HCT116 (cell line): ENCODE measurements at regions not wholly inside any gene's neighbourhood (a gene's known extent, or its start where the extent isn't known, plus 50 kb on each side); places are given as distances from the start of the nearest gene placed in this dataset.
A peak's percentile ranks its signal among the peaks of the same experiment; 100 is the strongest.

Experiments
- ATAC-seq: fragments of 200-7000 bp; cut with Tn5 transposase; 2 replicates; pipeline ENCODE4 v1.9.1; 2020; ENCODE audit warnings: mild to moderate bottlenecking, moderate library complexity
- BruUV-seq: library from RNA; stranded (reverse); fragments of 400-500 nt; replicated peaks from 2 replicates; lab custom pipeline; 2021; lab: Mats Ljungman, UMichigan
- CTCF ChIA-PET: fragments of 300-600 bp; sonication (Branson Sonifier 250); formaldehyde crosslinking; loops from one replicate; lab custom pipeline; 2021; ENCODE audit warnings: antibody characterized with exemption; lab: Charles Lee
- POLR2A ChIA-PET: fragments of 300-600, 350-600 bp; sonication (Branson Sonifier 250); formaldehyde crosslinking; loops from one replicate; lab custom pipeline; 2021; ENCODE audit warnings: antibody characterized with exemption; lab: Charles Lee
- RAD21 ChIA-PET, 2 experiments: fragments of 300-600 bp; sonication (Branson Sonifier 250); formaldehyde crosslinking; loops; one replicate each; lab custom pipeline; 2023; ENCODE audit warnings: low total read pairs in 2 of 2; ENCODE audit not compliant: uncharacterized antibody in 2 of 2, unreplicated experiment in 2 of 2, low non-redundant PET in 1 of 2; lab: Charles Lee
- DNase-seq: peaks from one replicate; pipeline ENCODE4 v3.0.0-alpha.2; 2010; ENCODE audit warnings: low read depth, low spot score
- H2AFZ ChIP-seq: fragments of 200-600 bp; shearing (Covaris generic), sonication (generic); 2 replicates; pipeline ENCODE4 v1.6.1; 2017; ENCODE audit warnings: low read depth, mixed run types, mixed read lengths, antibody characterized with exemption, low read length; ENCODE audit not compliant: poor library complexity, severe bottlenecking
- H3K27ac ChIP-seq: 2 replicates; pipeline ENCODE4 v1.5.1; 2012; ENCODE audit warnings: low read depth, low read length
- H3K27me3 ChIP-seq: fragments of 200-600 bp; sonication (generic); 2 replicates; pipeline ENCODE4 v1.6.1; 2016; ENCODE audit warnings: mixed run types, low read length, mixed read lengths; ENCODE audit not compliant: insufficient read depth
- H3K36me3 ChIP-seq, 2 experiments: fragments of 200-500 bp in 1 of 2; fragments of 200-600 bp in 1 of 2; sonication (Bioruptor generic) in 1 of 2; sonication (generic) in 1 of 2; 2 replicates each; pipeline versions ENCODE4 v1.5.1 to v1.6.1; 2014 to 2016; ENCODE audit warnings: low read length in 2 of 2, inconsistent platforms in 1 of 2, mixed read lengths in 1 of 2, mixed run types in 1 of 2; ENCODE audit not compliant: insufficient read depth in 2 of 2, control insufficient read depth in 1 of 2
- H3K4me1 ChIP-seq, 2 experiments: fragments of 200-600 bp in 1 of 2; sonication (generic) in 1 of 2; 2 replicates each; pipeline versions ENCODE4 v1.5.1 to v1.6.1; 2012 to 2017; ENCODE audit warnings: low read length in 2 of 2, inconsistent platforms in 1 of 2, mild to moderate bottlenecking in 1 of 2, mixed read lengths in 1 of 2, mixed run types in 1 of 2, moderate library complexity in 1 of 2; ENCODE audit not compliant: insufficient read depth in 2 of 2, control insufficient read depth in 1 of 2
- H3K4me2 ChIP-seq: fragments of 200-600 bp; sonication (generic); 2 replicates; pipeline ENCODE4 v1.6.1; 2017; ENCODE audit warnings: mixed run types, low read length, mixed read lengths
- H3K4me3 ChIP-seq, 2 experiments: fragments of 200-600 bp in 1 of 2; sonication (generic) in 1 of 2; replicated peaks in 1 of 2; 2 replicates each; pipeline ENCODE4 v1.5.1; 2011 to 2016; ENCODE audit warnings: low read length in 2 of 2, control low read depth in 1 of 2, low read depth in 1 of 2, mild to moderate bottlenecking in 1 of 2, mixed read lengths in 1 of 2, mixed run types in 1 of 2
- H3K79me2 ChIP-seq: fragments of 200-600 bp; sonication (generic); 2 replicates; pipeline ENCODE4 v1.6.1; 2017; ENCODE audit warnings: mild to moderate bottlenecking, mixed run types, low read length, moderate library complexity, mixed read lengths; ENCODE audit not compliant: insufficient read depth
- H3K9ac ChIP-seq: fragments of 200-600 bp; sonication (generic); 2 replicates; pipeline ENCODE4 v1.6.1; 2016; ENCODE audit warnings: low read length, mixed read lengths
- H3K9me2 ChIP-seq: fragments of 200-600 bp; sonication (generic), shearing (Covaris generic); 2 replicates; pipeline ENCODE4 v1.6.1; 2017; ENCODE audit warnings: mixed run types, mild to moderate bottlenecking, moderate library complexity; ENCODE audit not compliant: insufficient read depth
- H3K9me3 ChIP-seq, 2 experiments: fragments of 200-500 bp in 1 of 2; fragments of 200-600 bp in 1 of 2; sonication (Bioruptor generic) in 1 of 2; sonication (generic) in 1 of 2; 2 replicates each; pipeline ENCODE4 v1.6.1; 2014 to 2017; ENCODE audit warnings: low read length in 2 of 2, mixed read lengths in 2 of 2, inconsistent platforms in 1 of 2, low read depth in 1 of 2, mild to moderate bottlenecking in 1 of 2, mixed run types in 1 of 2, moderate library complexity in 1 of 2; ENCODE audit not compliant: control insufficient read depth in 1 of 2, insufficient read depth in 1 of 2
- H4K20me1 ChIP-seq: fragments of 200-600 bp; sonication (generic), shearing (Covaris generic); 2 replicates; pipeline ENCODE4 v1.6.1; 2017; ENCODE audit warnings: mixed run types, mild to moderate bottlenecking, moderate library complexity; ENCODE audit not compliant: insufficient read depth
- CBX3 ChIP-seq: IDR thresholded peaks from 2 replicates; pipeline ENCODE4 v1.6.1; 2012; ENCODE audit warnings: low read depth
- CEBPB ChIP-seq: IDR thresholded peaks from 2 replicates; pipeline ENCODE4 v1.6.1; 2012; ENCODE audit warnings: low read depth
- CTCF ChIP-seq, 3 experiments: fragments of 200-600 bp in 1 of 3; sonication (generic) in 1 of 3; IDR thresholded peaks in 2 of 3; conservative IDR thresholded peaks in 1 of 3; 2 replicates each; pipeline ENCODE4 v1.5.1; 2012 to 2017; ENCODE audit warnings: low read depth in 2 of 3, low read length in 2 of 3, antibody characterized with exemption in 1 of 3, borderline replicate concordance in 1 of 3, control low read depth in 1 of 3, mild to moderate bottlenecking in 1 of 3, mixed read lengths in 1 of 3, mixed run types in 1 of 3, moderate library complexity in 1 of 3; ENCODE audit not compliant: insufficient read depth in 1 of 3
- EGR1 ChIP-seq: IDR thresholded peaks from 2 replicates; pipeline ENCODE4 v1.6.1; 2012; ENCODE audit warnings: low read depth
- ELF1 ChIP-seq: IDR thresholded peaks from 2 replicates; pipeline ENCODE4 v1.6.1; 2012; ENCODE audit warnings: low read depth, borderline replicate concordance
- EZH2phosphoT487 ChIP-seq: fragments of 200-600 bp; IDR thresholded peaks from 2 replicates; pipeline ENCODE4 v1.6.1; 2018; ENCODE audit warnings: antibody characterized with exemption, borderline replicate concordance
- JUND ChIP-seq: IDR thresholded peaks from 2 replicates; pipeline ENCODE4 v1.6.1; 2012
- MAX ChIP-seq: IDR thresholded peaks from 2 replicates; pipeline ENCODE4 v1.6.1; 2012
- RAD21 ChIP-seq: IDR thresholded peaks from 2 replicates; pipeline ENCODE4 v1.6.1; 2012; ENCODE audit warnings: low read depth, mild to moderate bottlenecking
- REST ChIP-seq: IDR thresholded peaks from 2 replicates; pipeline ENCODE4 v1.6.1; 2012; ENCODE audit warnings: low read depth
- SP1 ChIP-seq: IDR thresholded peaks from 2 replicates; pipeline ENCODE4 v1.6.1; 2012; ENCODE audit warnings: low read depth
- YY1 ChIP-seq: IDR thresholded peaks from 2 replicates; pipeline ENCODE4 v1.6.1; 2011; ENCODE audit warnings: low read length, low read depth, moderate library complexity, mild to moderate bottlenecking; ENCODE audit not compliant: insufficient replicate concordance; ENCODE audit errors: extremely low read depth
- ZNF274 ChIP-seq: fragments of 200-500 bp; sonication (Bioruptor generic); IDR thresholded peaks from 2 replicates; pipeline ENCODE4 v1.6.1; 2014; ENCODE audit warnings: mild to moderate bottlenecking, low read depth, low read length, inconsistent platforms
- intact Hi-C: fragments of 100-400 bp; cut with micrococcal nuclease; formaldehyde crosslinking; loops from 2 replicates; pipeline ENCODE4 v1.10.0; 2022

- TF ChIP-seq REST (no peak), ELF1 (no peak)
Observed at GRCh38 chr6:122128445-122128844, 271.0 kb upstream of the HSF2 start (continued).

GRCh38 chr6:122129313-122130025 is 270.0 kb upstream of the HSF2 start:
- Histone ChIP-seq H3K9ac (no peak overlapping the region), H2AFZ (peak overlapping the region; percentile 9), H3K79me2 (no peaks in the 10 kb centered on the region), H3K4me2 (no peak overlapping the region), H3K4me3 (no peak overlapping the region), H3K9me3 (no peaks in the 10 kb centered on the region), H3K27me3 (no peaks in the 10 kb centered on the region), H3K27ac (no peak overlapping the region), H3K9me2 (no peaks in the 10 kb centered on the region), H3K36me3 (no peaks in the 10 kb centered on the region), H3K4me1 (no peaks in the 10 kb centered on the region), H4K20me1 (no peaks in the 10 kb centered on the region)
- POLR2A ChIA-PET = no interaction called here
- intact Hi-C loops = no loop called here
- no TSS peak for BruUV-seq
- RAD21 ChIA-PET = no interaction called here
- CTCF ChIA-PET = no interaction called here
- no peak for DNase-seq
- TF ChIP-seq MAX = no peak
- no peak for TF ChIP-seq CTCF (IDR thresholded peaks at IDR 0.05 in 2 of 3, conservative IDR thresholded peaks at IDR 0.05 in 1 of 3; ENCODE audit: borderline replicate concordance in 1 of 3, insufficient read depth in 1 of 3, low read depth in 2 of 3, low read length in 2 of 3)
- no peak for TF ChIP-seq ZNF274
- no peak for TF ChIP-seq EGR1
- TF ChIP-seq CEBPB = no peak
- no peak for TF ChIP-seq SP1
- TF ChIP-seq JUND = no peak
- TF ChIP-seq CBX3 = no peak
- no peak for TF ChIP-seq EZH2phosphoT487
- TF ChIP-seq RAD21 = no peak
- TF ChIP-seq YY1 = no peak
- ATAC-seq = no peak
